HT-29 (cell line): ENCODE measurements at regions not wholly inside any gene's neighbourhood (a gene's known extent, or its start where the extent isn't known, plus 50 kb on each side); places are given as distances from the start of the nearest gene placed in this dataset.
"Not testable (repeated sequence)": the region's sequence is repeated elsewhere in the genome, so short reads cannot be mapped to it uniquely, and the experiment has no call there.

Experiments used
- DNase-seq: peaks from one replicate; pipeline ENCODE4 v3.0.0-alpha.2; 2015; ENCODE audit warnings: low spot score

GRCh38 chr14:44616204-44616603, 109.1 kb upstream of the FSCB start:
- DNase-seq = no peak

- DNase-seq = no peak
These were observed 106.1 kb upstream of the FSCB start for GRCh38 chr14:44613061-44613712.

- no peak for DNase-seq
These were observed 104.9 kb upstream of the FSCB start for GRCh38 chr14:44612002-44612401.

DNA sequence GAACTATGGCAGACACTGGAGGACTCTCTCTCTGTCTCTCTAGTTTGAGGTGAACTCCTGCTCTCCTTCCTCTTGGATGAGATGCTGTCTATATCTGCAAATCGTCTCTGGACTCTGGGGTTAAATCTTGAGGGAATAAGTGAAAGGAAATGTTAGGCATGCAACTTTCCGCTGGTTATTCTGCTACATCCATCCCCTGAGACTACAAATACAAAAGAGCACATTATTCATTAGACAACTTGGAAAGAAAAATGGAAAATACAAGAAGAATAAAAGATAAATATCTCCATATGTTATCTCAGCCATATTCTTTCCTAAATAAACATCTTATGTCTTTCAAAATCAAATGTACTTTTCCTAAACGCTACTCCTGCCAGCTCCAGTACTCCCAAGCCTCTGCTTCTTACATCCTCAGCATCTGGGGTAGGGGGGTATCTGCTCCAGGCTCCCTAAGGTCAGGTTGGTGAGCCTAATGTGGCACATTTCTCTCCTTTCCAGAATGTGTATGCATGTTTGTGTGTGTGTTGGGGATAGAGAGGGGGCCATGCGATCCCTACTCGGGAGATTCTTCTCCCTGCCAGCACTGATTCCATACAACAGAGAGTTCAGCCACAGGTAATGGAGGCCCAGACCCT, 102.9 kb upstream of the FSCB start:
- DNase-seq = no peak

- DNase-seq = no peak
These were observed 102.1 kb upstream of the FSCB start for GRCh38 chr14:44609201-44609600.

- no peak for DNase-seq
These were observed 100.6 kb upstream of the FSCB start for GRCh38 chr14:44607701-44608100.

DNA sequence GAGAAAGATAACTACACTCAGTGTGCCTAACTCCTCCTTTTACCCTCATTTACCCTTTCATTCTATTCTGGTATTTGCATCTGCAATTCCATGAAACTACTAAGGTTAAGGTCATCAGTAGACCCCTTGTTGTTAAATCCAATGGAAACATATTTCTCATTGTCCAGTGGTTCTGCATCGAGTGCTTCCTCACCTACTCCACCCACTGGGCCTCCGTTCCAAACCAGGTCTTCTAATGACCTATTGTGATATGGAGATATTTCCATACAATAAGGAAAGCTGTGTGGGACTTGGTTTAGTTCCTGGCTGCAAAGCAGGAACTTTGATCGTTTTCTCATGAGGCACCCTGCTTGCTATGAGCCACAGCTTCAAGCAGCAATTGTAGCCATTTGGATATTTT, 99.5 kb upstream of the FSCB start:
- no peak for DNase-seq

GRCh38 chr14:44601266-44601665, 94.2 kb upstream of the FSCB start:
- DNase-seq = not testable (repeated sequence)

- DNase-seq = no peak
These were observed 82.1 kb upstream of the FSCB start for GRCh38 chr14:44589180-44589579.

- no peak for DNase-seq
These were observed 79.8 kb upstream of the FSCB start for GRCh38 chr14:44586910-44587309.

GRCh38 chr14:44576356-44576755, 69.3 kb upstream of the FSCB start:
- no peak for DNase-seq

DNA sequence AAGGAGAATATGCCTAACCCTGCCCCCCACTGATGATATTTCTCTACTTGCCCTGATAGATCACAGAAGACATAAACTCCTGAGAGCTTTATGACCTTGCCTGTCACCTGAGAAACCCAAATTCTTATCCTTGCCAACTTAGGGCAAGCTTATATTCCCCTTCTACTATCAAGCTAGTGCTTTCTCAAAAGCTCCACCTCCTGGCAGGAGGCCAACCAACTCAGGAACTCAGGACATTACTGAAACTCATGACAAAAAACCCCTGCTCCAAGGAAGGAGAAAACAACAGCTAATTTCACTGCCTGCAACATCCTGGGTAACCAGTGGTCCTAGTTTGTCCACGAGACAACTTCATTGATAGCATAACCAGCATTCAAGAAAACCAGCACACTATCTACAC, 60.9 kb upstream of the FSCB start:
- no peak for DNase-seq

- DNase-seq = no peak
These were observed 58.9 kb upstream of the FSCB start for GRCh38 chr14:44565968-44566367.

GRCh38 chr14:44564908-44565307, 57.8 kb upstream of the FSCB start:
- no peak for DNase-seq
